Lower lobe of right lung (tissue), 2 donors: ENCODE measurements at regions not wholly inside any gene's neighbourhood (a gene's known extent, or its start where the extent isn't known, plus 50 kb on each side); places are given as distances from the start of the nearest gene placed in this dataset.

Source experiments
- ATAC-seq, 2 donors: fragments of 200-7000 bp; cut with Tn5 transposase; one replicate each; pipeline ENCODE4 v1.9.1; 2020 to 2022; ENCODE audit warnings: mild to moderate bottlenecking in 2 of 2, moderate library complexity in 2 of 2
- DNase-seq: peaks from one replicate; pipeline ENCODE4 v3.0.0-alpha.2; 2020
- H3K27ac ChIP-seq: fragments of 200-600 bp; one replicate; pipeline ENCODE4 v1.8.0; 2022
- H3K27me3 ChIP-seq: fragments of 200-600 bp; one replicate; pipeline ENCODE4 v1.8.0; 2022; ENCODE audit warnings: low read depth
- H3K36me3 ChIP-seq: fragments of 200-600 bp; one replicate; pipeline ENCODE4 v1.8.0; 2022; ENCODE audit warnings: mild to moderate bottlenecking
- H3K4me1 ChIP-seq: fragments of 200-600 bp; one replicate; pipeline ENCODE4 v1.8.0; 2022
- H3K4me3 ChIP-seq: fragments of 200-600 bp; one replicate; pipeline ENCODE4 v1.8.0; 2022; ENCODE audit warnings: mild to moderate bottlenecking
- H3K9me3 ChIP-seq: fragments of 200-600 bp; one replicate; pipeline ENCODE4 v1.8.0; 2022
- intact Hi-C: fragments of 100-400 bp; cut with DNase I; formaldehyde crosslinking; loops from one replicate; pipeline ENCODE4 v1.11.0; 2022
- TF ChIP-seq, protein P1 (sequence below): fragments of 200-600 bp; IDR thresholded peaks from one replicate; pipeline ENCODE4 v1.8.0; 2022; ENCODE audit warnings: antibody characterized with exemption, mild to moderate bottlenecking
- donor health status: DM: no; HTN: yes; CAD: no; lungs with severe emphysema.

- Histone ChIP-seq H3K36me3 (no peaks in the 10 kb centered on the region), H3K27ac (no peak overlapping the region), H3K4me1 (no peaks in the 10 kb centered on the region), H3K4me3 (no peak overlapping the region), H3K9me3 (peaks cover 4% of the 10 kb centered on the region), H3K27me3 (peaks cover 7% of the 10 kb centered on the region)
- intact Hi-C loops: no loop called here
- TF ChIP-seq, protein P1, sequence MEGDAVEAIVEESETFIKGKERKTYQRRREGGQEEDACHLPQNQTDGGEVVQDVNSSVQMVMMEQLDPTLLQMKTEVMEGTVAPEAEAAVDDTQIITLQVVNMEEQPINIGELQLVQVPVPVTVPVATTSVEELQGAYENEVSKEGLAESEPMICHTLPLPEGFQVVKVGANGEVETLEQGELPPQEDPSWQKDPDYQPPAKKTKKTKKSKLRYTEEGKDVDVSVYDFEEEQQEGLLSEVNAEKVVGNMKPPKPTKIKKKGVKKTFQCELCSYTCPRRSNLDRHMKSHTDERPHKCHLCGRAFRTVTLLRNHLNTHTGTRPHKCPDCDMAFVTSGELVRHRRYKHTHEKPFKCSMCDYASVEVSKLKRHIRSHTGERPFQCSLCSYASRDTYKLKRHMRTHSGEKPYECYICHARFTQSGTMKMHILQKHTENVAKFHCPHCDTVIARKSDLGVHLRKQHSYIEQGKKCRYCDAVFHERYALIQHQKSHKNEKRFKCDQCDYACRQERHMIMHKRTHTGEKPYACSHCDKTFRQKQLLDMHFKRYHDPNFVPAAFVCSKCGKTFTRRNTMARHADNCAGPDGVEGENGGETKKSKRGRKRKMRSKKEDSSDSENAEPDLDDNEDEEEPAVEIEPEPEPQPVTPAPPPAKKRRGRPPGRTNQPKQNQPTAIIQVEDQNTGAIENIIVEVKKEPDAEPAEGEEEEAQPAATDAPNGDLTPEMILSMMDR: no peak
- DNase-seq (no peak), ATAC-seq (no peak)
These were observed 130.1 kb upstream of the SEC14L1 start for GRCh38 chr17:77010667-77011066.

DNA sequence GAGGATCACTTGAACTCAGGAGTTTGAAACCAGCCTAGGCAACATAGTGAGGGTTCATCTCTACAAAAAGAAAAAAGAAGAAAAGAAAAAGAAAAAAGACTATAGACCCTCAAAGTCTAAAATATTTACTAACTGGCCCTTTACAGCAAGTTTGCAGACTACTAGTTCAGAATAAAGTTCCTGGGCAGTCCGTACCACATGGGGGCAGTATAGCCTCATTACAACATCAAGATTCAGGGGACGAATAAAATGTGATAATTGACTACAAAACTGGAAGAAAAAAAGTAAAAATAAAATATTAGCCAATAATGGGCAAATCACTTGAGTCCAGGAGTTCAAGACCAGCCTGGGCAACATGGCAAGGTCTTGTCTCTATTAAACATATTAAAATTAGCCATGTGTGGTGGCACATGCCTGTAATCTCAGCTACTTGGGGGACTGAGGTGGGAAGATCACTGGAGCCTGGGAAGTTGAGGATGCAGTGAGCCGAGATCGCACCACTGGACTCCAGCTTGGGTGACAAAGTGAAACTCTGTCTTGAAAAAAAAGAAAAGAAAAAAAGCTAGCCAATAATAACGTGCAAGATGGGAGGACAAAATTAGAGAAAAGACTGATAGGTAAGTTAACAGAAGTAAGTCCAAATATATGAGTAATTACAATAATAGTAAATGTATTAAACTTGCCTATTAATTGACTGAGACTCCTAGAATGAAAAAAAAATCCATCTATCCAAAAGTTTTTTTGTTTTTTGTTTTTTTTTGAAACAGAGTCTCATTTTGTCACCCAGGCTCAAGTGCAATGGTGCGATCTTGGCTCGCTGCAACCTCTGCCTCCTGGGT is 129.4 kb upstream of the SEC14L1 start:
- H3K27ac ChIP-seq: no peak overlapping the region
- DNase-seq (peak; percentile 7), ATAC-seq (no peak)
- H3K36me3 ChIP-seq: no peaks in the 10 kb centered on the region
- intact Hi-C loops: no loop called here
- H3K4me1 ChIP-seq: no peaks in the 10 kb centered on the region
- TF ChIP-seq, protein P1: peak; percentile 62
- H3K27me3 ChIP-seq: peaks cover 7% of the 10 kb centered on the region
- no peak overlapping the region for H3K4me3 ChIP-seq
- H3K9me3 ChIP-seq: peaks cover 4% of the 10 kb centered on the region

DNA sequence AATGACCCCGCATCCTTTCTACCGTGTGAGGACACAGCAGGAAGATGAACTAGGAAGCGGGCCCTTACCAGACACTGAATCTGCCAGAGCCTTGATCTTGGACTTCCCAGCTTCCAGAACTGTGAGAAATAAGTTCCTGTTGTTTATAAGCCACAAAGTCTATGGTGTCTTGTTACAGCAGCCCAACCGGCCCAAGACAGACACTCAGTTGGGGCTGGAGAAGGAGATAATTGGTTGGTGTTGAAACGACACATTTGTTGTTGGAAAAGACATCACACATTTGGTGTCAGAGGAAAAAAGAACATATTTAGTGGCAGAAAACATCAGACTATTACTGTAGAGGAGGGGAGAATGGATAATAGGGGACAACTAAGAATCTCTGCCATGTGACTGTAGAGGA is 122.3 kb upstream of the SEC14L1 start:
- no peak overlapping the region for H3K4me3 ChIP-seq
- H3K36me3 ChIP-seq: no peaks in the 10 kb centered on the region
- no peaks in the 10 kb centered on the region for H3K27me3 ChIP-seq
- no peaks in the 10 kb centered on the region for H3K4me1 ChIP-seq
- no peak overlapping the region for H3K27ac ChIP-seq
- TF ChIP-seq, protein P1: no peak
- intact Hi-C loops: no loop called here
- ATAC-seq: no peak
- no peaks in the 10 kb centered on the region for H3K9me3 ChIP-seq
- no peak for DNase-seq

DNA sequence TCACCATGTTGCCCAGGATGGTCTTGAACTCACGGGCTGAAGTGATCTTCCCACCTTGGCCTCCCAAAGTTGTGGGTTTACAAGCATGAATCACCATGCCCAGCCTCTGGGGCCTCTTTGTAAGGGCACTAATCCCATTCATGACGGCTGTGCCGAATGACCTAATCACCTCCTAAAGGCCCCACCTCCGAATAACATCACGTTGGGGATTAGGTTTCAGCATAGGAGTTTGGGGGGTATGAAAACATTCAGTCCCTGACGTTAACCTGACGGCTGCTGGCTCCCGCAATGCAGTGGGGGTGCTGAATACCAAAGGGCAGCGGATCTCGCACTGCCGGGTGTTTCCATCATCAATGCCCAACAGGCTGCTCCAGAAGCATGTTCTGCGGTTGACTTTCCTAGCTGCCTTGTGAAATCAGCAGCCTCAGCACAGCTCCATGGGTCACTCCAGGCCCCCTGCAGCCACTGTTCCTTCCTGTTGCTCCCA is 120.8 kb upstream of the SEC14L1 start:
- H3K27ac ChIP-seq: no peak overlapping the region
- no peaks in the 10 kb centered on the region for H3K4me1 ChIP-seq
- H3K27me3 ChIP-seq: no peaks in the 10 kb centered on the region
- no peaks in the 10 kb centered on the region for H3K36me3 ChIP-seq
- intact Hi-C loops: no loop called here
- TF ChIP-seq, protein P1: no peak
- DNase-seq (no peak), ATAC-seq (no peak)
- H3K4me3 ChIP-seq: no peak overlapping the region
- no peaks in the 10 kb centered on the region for H3K9me3 ChIP-seq

GRCh38 chr17:77020973-77021372 is 119.8 kb upstream of the SEC14L1 start:
- no peaks in the 10 kb centered on the region for H3K27me3 ChIP-seq
- H3K9me3 ChIP-seq: no peaks in the 10 kb centered on the region
- ATAC-seq: no peak
- H3K4me1 ChIP-seq: no peaks in the 10 kb centered on the region
- DNase-seq: no peak
- intact Hi-C loops: no loop called here
- no peaks in the 10 kb centered on the region for H3K36me3 ChIP-seq
- H3K4me3 ChIP-seq: no peak overlapping the region
- H3K27ac ChIP-seq: no peak overlapping the region
- TF ChIP-seq, protein P1: no peak
